SH-SY5Y (cell line): ENCODE measurements at regions not wholly inside any gene's neighbourhood (a gene's known extent, or its start where the extent isn't known, plus 50 kb on each side); places are given as distances from the start of the nearest gene placed in this dataset.

Experiments
- GATA2 ChIP-seq: IDR thresholded peaks from 2 replicates; pipeline ENCODE4 v1.6.1; 2011; ENCODE audit warnings: mild to moderate bottlenecking, low read depth, low read length
- GATA3 ChIP-seq: IDR thresholded peaks from 2 replicates; pipeline ENCODE4 v1.6.1; 2011; ENCODE audit warnings: low read depth, mild to moderate bottlenecking, low read length, moderate library complexity

DNA sequence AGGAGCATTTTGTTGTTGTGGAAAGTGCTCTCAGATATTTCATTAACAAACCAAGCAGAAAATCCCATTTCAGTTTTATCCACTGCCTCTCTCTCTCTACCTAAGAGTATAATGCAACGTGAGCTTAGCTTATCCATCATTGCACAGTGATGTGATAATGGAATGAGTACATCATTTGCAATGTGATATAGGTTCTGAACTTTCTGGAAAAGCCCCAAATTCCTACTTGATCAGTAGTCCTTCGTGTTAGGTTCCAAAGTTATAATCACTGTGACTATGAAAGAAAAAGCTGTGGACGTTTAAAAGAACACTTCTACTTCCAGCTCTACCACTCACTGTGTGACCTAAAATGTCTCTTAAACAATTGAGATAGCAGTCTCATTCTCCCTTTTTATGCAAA is 76.4 kb upstream of the PRMT6 start:
- TF ChIP-seq GATA3 = no peak
- no peak for TF ChIP-seq GATA2
